ENCODE measurements at regions not wholly inside any gene's neighbourhood (a gene's known extent, or its start where the extent isn't known, plus 50 kb on each side); places are given as distances from the start of the nearest gene placed in this dataset.

- Histone ChIP-seq H3K9me3 (no peaks in the 10 kb centered on the region), H3K4me3 (no peak overlapping the region), H3K4me1 (peaks cover 0 to 7% (median 0%) of the 10 kb centered on the region in 4 donors), H3K36me3 (no peaks in the 10 kb centered on the region), H3K27ac (replicated peaks in 1 of 4) (no peak overlapping the region), H3K27me3 (no peaks in the 10 kb centered on the region)
- TF ChIP-seq POLR2A (IDR thresholded peaks at IDR 0.05; ENCODE audit: low read depth) (no peak), POLR2AphosphoS5 (IDR thresholded peaks at IDR 0.05) (no peak), EP300 (IDR thresholded peaks at IDR 0.05) (no peak)
- TF ChIP-seq, protein P1, sequence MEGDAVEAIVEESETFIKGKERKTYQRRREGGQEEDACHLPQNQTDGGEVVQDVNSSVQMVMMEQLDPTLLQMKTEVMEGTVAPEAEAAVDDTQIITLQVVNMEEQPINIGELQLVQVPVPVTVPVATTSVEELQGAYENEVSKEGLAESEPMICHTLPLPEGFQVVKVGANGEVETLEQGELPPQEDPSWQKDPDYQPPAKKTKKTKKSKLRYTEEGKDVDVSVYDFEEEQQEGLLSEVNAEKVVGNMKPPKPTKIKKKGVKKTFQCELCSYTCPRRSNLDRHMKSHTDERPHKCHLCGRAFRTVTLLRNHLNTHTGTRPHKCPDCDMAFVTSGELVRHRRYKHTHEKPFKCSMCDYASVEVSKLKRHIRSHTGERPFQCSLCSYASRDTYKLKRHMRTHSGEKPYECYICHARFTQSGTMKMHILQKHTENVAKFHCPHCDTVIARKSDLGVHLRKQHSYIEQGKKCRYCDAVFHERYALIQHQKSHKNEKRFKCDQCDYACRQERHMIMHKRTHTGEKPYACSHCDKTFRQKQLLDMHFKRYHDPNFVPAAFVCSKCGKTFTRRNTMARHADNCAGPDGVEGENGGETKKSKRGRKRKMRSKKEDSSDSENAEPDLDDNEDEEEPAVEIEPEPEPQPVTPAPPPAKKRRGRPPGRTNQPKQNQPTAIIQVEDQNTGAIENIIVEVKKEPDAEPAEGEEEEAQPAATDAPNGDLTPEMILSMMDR (IDR thresholded peaks at IDR 0.05), result no peak
- WGBS, result 83% methylated on average over 5 of the region's 5 CpGs
- intact Hi-C loops (cut with DNase I), result no loop called here
- no peak for DNase-seq (ENCODE audit: extremely low spot score)
These were observed 396.5 kb upstream of the MEF2C start for GRCh38 chr5:89279391-89280036.

GRCh38 chr5:89277816-89278215 lies 394.8 kb upstream of the MEF2C start:
- TF ChIP-seq EP300 (IDR thresholded peaks at IDR 0.05), result no peak
- no peak for TF ChIP-seq POLR2AphosphoS5 (IDR thresholded peaks at IDR 0.05)
- TF ChIP-seq POLR2A (IDR thresholded peaks at IDR 0.05; ENCODE audit: low read depth), result no peak
- TF ChIP-seq, protein P1 (IDR thresholded peaks at IDR 0.05), result no peak
- no peaks in the 10 kb centered on the region for H3K27me3 ChIP-seq
- H3K4me3 ChIP-seq, result no peak overlapping the region
- intact Hi-C loops (cut with DNase I), result no loop called here
- no peaks in the 10 kb centered on the region for H3K36me3 ChIP-seq
- H3K9me3 ChIP-seq, result no peaks in the 10 kb centered on the region
- 100% methylated on average over 4 of the region's 4 CpGs for WGBS
- peaks cover 0 to 4% (median 0%) of the 10 kb centered on the region in 4 donors for H3K4me1 ChIP-seq
- H3K27ac ChIP-seq (replicated peaks in 1 of 4), result no peak overlapping the region
- DNase-seq (ENCODE audit: extremely low spot score), result no peak

- TF ChIP-seq, protein P1 (IDR thresholded peaks at IDR 0.05), result no peak
- TF ChIP-seq POLR2AphosphoS5 (IDR thresholded peaks at IDR 0.05) (no peak), EP300 (IDR thresholded peaks at IDR 0.05) (no peak), POLR2A (IDR thresholded peaks at IDR 0.05; ENCODE audit: low read depth) (no peak)
- no peaks in the 10 kb centered on the region for H3K27me3 ChIP-seq
- no peaks in the 10 kb centered on the region for H3K36me3 ChIP-seq
- WGBS, result 82% methylated on average over 1 of the region's 1 CpG
- H3K4me1 ChIP-seq, result no peaks in the 10 kb centered on the region
- no peaks in the 10 kb centered on the region for H3K9me3 ChIP-seq
- no peak for DNase-seq (ENCODE audit: extremely low spot score)
- no peak overlapping the region for H3K4me3 ChIP-seq
- intact Hi-C loops (cut with DNase I), result no loop called here
- no peak overlapping the region for H3K27ac ChIP-seq (replicated peaks in 1 of 4)
These were observed 393.8 kb upstream of the MEF2C start for GRCh38 chr5:89276566-89277305.

DNA sequence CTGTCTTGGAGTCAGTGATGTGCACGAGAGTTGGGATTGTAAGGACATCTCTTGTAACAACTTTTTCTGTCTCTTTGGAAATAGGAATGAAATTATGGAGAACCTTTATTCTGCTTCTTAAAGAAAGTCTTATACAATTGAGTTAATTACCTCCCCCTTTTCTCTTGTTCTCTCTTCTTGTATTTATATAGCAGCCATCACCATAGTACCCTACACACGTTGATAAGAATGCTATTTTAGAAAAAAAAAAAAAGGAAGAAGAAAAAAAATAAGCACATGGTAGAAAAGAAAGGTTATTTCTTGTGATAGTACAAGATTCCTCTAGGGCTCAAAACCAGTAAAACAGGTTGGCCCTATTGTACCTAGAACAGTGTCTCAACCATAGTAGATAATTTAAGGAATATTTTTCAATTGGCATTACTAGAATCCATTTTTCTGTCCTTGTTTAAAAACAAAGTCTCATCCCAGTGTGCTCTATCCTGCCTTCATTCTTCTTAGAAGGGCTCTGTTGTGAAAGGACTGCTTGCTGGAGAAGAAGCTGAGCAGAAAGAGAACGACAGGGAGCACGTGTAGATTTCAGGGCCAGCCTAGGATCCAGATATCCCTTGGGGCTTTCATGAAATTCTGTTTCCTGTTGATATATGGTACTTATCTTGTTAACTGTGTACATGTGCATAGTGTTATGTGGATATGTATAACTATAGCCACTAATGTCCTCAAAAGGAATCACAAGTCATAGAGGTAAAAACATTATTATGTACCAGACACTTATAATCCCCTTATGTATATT lies 392.3 kb upstream of the MEF2C start:
- no peaks in the 10 kb centered on the region for H3K27me3 ChIP-seq
- no peaks in the 10 kb centered on the region for H3K36me3 ChIP-seq
- TF ChIP-seq, protein P1 (IDR thresholded peaks at IDR 0.05), result no peak
- TF ChIP-seq EP300 (IDR thresholded peaks at IDR 0.05) (no peak), POLR2AphosphoS5 (IDR thresholded peaks at IDR 0.05) (no peak), POLR2A (IDR thresholded peaks at IDR 0.05; ENCODE audit: low read depth) (no peak)
- intact Hi-C loops (cut with DNase I), result no loop called here
- DNase-seq (ENCODE audit: extremely low spot score), result no peak
- H3K27ac ChIP-seq (replicated peaks in 1 of 4), result no peak overlapping the region
- no peaks in the 10 kb centered on the region for H3K9me3 ChIP-seq
- no peak overlapping the region for H3K4me3 ChIP-seq
- no peaks in the 10 kb centered on the region for H3K4me1 ChIP-seq
- 74% methylated on average over 4 of the region's 4 CpGs for WGBS

Data from esophagus muscularis mucosa (tissue), 4 donors.